ENCODE measurements at regions not wholly inside any gene's neighbourhood (a gene's known extent, or its start where the extent isn't known, plus 50 kb on each side); places are given as distances from the start of the nearest gene placed in this dataset.
"Not testable (repeated sequence)": the region's sequence is repeated elsewhere in the genome, so short reads cannot be mapped to it uniquely, and the experiment has no call there.

- DNase-seq = no peak
- TF ChIP-seq CTCF (IDR thresholded peaks at IDR 0.05; ENCODE audit: partially characterized antibody, unreplicated experiment) = no peak
- Mint-ChIP-seq H3K9me3 (ENCODE audit: unreplicated experiment) (peaks cover 50% of the 10 kb centered on the region), H3K27ac (ENCODE audit: unreplicated experiment) (no peak overlapping the region), H3K4me3 (ENCODE audit: unreplicated experiment) (no peak overlapping the region), H3K27me3 (ENCODE audit: unreplicated experiment) (peaks cover 3% of the 10 kb centered on the region), H3K36me3 (ENCODE audit: unreplicated experiment) (peaks cover 25% of the 10 kb centered on the region), H3K4me1 (ENCODE audit: low read depth, unreplicated experiment) (no peaks in the 10 kb centered on the region)
Measured at GRCh38 chr4:49217492-49217891, 231.4 kb downstream of the CWH43 start.

GRCh38 chr4:49218094-49218493, 232.0 kb downstream of the CWH43 start:
- peaks cover 48% of the 10 kb centered on the region for H3K9me3 Mint-ChIP-seq (ENCODE audit: unreplicated experiment)
- peaks cover 26% of the 10 kb centered on the region for H3K36me3 Mint-ChIP-seq (ENCODE audit: unreplicated experiment)
- H3K27ac Mint-ChIP-seq (ENCODE audit: unreplicated experiment); DNase-seq; H3K4me1 Mint-ChIP-seq (ENCODE audit: low read depth, unreplicated experiment); H3K27me3 Mint-ChIP-seq (ENCODE audit: unreplicated experiment); H3K4me3 Mint-ChIP-seq (ENCODE audit: unreplicated experiment): not testable (repeated sequence)

GRCh38 chr4:49218931-49219330, 232.9 kb downstream of the CWH43 start:
- peaks cover 45% of the 10 kb centered on the region for H3K9me3 Mint-ChIP-seq (ENCODE audit: unreplicated experiment)
- not testable (repeated sequence) for H3K27me3 Mint-ChIP-seq (ENCODE audit: unreplicated experiment); H3K4me1 Mint-ChIP-seq (ENCODE audit: low read depth, unreplicated experiment); DNase-seq; H3K27ac Mint-ChIP-seq (ENCODE audit: unreplicated experiment); H3K4me3 Mint-ChIP-seq (ENCODE audit: unreplicated experiment)
- H3K36me3 Mint-ChIP-seq (ENCODE audit: unreplicated experiment) = peaks cover 26% of the 10 kb centered on the region

- H3K4me1 Mint-ChIP-seq (ENCODE audit: low read depth, unreplicated experiment); H3K27me3 Mint-ChIP-seq (ENCODE audit: unreplicated experiment); H3K4me3 Mint-ChIP-seq (ENCODE audit: unreplicated experiment); DNase-seq; H3K27ac Mint-ChIP-seq (ENCODE audit: unreplicated experiment): not testable (repeated sequence)
- H3K9me3 Mint-ChIP-seq (ENCODE audit: unreplicated experiment) = peaks cover 41% of the 10 kb centered on the region
- H3K36me3 Mint-ChIP-seq (ENCODE audit: unreplicated experiment) = peaks cover 20% of the 10 kb centered on the region
Measured at GRCh38 chr4:49219489-49220225, 233.6 kb downstream of the CWH43 start.

- Mint-ChIP-seq H3K4me1 (ENCODE audit: low read depth, unreplicated experiment) (no peaks in the 10 kb centered on the region), H3K4me3 (ENCODE audit: unreplicated experiment) (no peak overlapping the region), H3K27ac (ENCODE audit: unreplicated experiment) (no peak overlapping the region), H3K9me3 (ENCODE audit: unreplicated experiment) (peaks cover 29% of the 10 kb centered on the region), H3K36me3 (ENCODE audit: unreplicated experiment) (peaks cover 20% of the 10 kb centered on the region), H3K27me3 (ENCODE audit: unreplicated experiment) (peaks cover under 1% of the 10 kb centered on the region)
- no peak for TF ChIP-seq CTCF (IDR thresholded peaks at IDR 0.05; ENCODE audit: partially characterized antibody, unreplicated experiment)
- DNase-seq = no peak
Measured at GRCh38 chr4:49221209-49221608, 235.1 kb downstream of the CWH43 start.

GRCh38 chr4:49222810-49223209, 236.7 kb downstream of the CWH43 start:
- not testable (repeated sequence) for DNase-seq; H3K4me3 Mint-ChIP-seq (ENCODE audit: unreplicated experiment)

GRCh38 chr4:49226216-49226866, 240.3 kb downstream of the CWH43 start:
- not testable (repeated sequence) for H3K4me3 Mint-ChIP-seq (ENCODE audit: unreplicated experiment); H3K27ac Mint-ChIP-seq (ENCODE audit: unreplicated experiment); DNase-seq; H3K27me3 Mint-ChIP-seq (ENCODE audit: unreplicated experiment); H3K4me1 Mint-ChIP-seq (ENCODE audit: low read depth, unreplicated experiment)
- Mint-ChIP-seq H3K9me3 (ENCODE audit: unreplicated experiment) (peaks cover 17% of the 10 kb centered on the region), H3K36me3 (ENCODE audit: unreplicated experiment) (peaks cover 10% of the 10 kb centered on the region)

More at GRCh38 chr4:49222810-49223209, 236.7 kb downstream of the CWH43 start:
- Mint-ChIP-seq H3K9me3 (ENCODE audit: unreplicated experiment) (peaks cover 27% of the 10 kb centered on the region), H3K36me3 (ENCODE audit: unreplicated experiment) (peaks cover 20% of the 10 kb centered on the region)
- H3K27ac Mint-ChIP-seq (ENCODE audit: unreplicated experiment); H3K4me1 Mint-ChIP-seq (ENCODE audit: low read depth, unreplicated experiment); H3K27me3 Mint-ChIP-seq (ENCODE audit: unreplicated experiment): not testable (repeated sequence)

- not testable (repeated sequence) for H3K4me1 Mint-ChIP-seq (ENCODE audit: low read depth, unreplicated experiment); H3K27me3 Mint-ChIP-seq (ENCODE audit: unreplicated experiment); H3K36me3 Mint-ChIP-seq (ENCODE audit: unreplicated experiment)
Measured at GRCh38 chr4:49227941-49228340, 241.9 kb downstream of the CWH43 start.

GRCh38 chr4:49229243-49229642, 243.2 kb downstream of the CWH43 start:
- H3K4me3 Mint-ChIP-seq (ENCODE audit: unreplicated experiment); H3K4me1 Mint-ChIP-seq (ENCODE audit: low read depth, unreplicated experiment); H3K27ac Mint-ChIP-seq (ENCODE audit: unreplicated experiment); H3K36me3 Mint-ChIP-seq (ENCODE audit: unreplicated experiment); H3K9me3 Mint-ChIP-seq (ENCODE audit: unreplicated experiment); H3K27me3 Mint-ChIP-seq (ENCODE audit: unreplicated experiment); DNase-seq: not testable (repeated sequence)

More at GRCh38 chr4:49227941-49228340, 241.9 kb downstream of the CWH43 start:
- H3K4me3 Mint-ChIP-seq (ENCODE audit: unreplicated experiment); H3K27ac Mint-ChIP-seq (ENCODE audit: unreplicated experiment); H3K9me3 Mint-ChIP-seq (ENCODE audit: unreplicated experiment); DNase-seq: not testable (repeated sequence)

- H3K4me1 Mint-ChIP-seq (ENCODE audit: low read depth, unreplicated experiment); H3K36me3 Mint-ChIP-seq (ENCODE audit: unreplicated experiment): not testable (repeated sequence)
Measured at GRCh38 chr4:49229713-49230112, 243.6 kb downstream of the CWH43 start.

More at GRCh38 chr4:49229713-49230112, 243.6 kb downstream of the CWH43 start:
- H3K27ac Mint-ChIP-seq (ENCODE audit: unreplicated experiment); DNase-seq; H3K27me3 Mint-ChIP-seq (ENCODE audit: unreplicated experiment); H3K4me3 Mint-ChIP-seq (ENCODE audit: unreplicated experiment); H3K9me3 Mint-ChIP-seq (ENCODE audit: unreplicated experiment): not testable (repeated sequence)
